Lower lobe of right lung (tissue), 2 donors: ENCODE measurements at regions not wholly inside any gene's neighbourhood (a gene's known extent, or its start where the extent isn't known, plus 50 kb on each side); places are given as distances from the start of the nearest gene placed in this dataset.
"Not testable (repeated sequence)": the region's sequence is repeated elsewhere in the genome, so short reads cannot be mapped to it uniquely, and the experiment has no call there.

Experiments
- ATAC-seq, 2 donors: fragments of 200-7000 bp; cut with Tn5 transposase; one replicate each; pipeline ENCODE4 v1.9.1; 2020 to 2022; ENCODE audit warnings: mild to moderate bottlenecking in 2 of 2, moderate library complexity in 2 of 2
- DNase-seq: peaks from one replicate; pipeline ENCODE4 v3.0.0-alpha.2; 2020
- H3K27ac ChIP-seq: fragments of 200-600 bp; one replicate; pipeline ENCODE4 v1.8.0; 2022
- H3K27me3 ChIP-seq: fragments of 200-600 bp; one replicate; pipeline ENCODE4 v1.8.0; 2022; ENCODE audit warnings: low read depth
- H3K36me3 ChIP-seq: fragments of 200-600 bp; one replicate; pipeline ENCODE4 v1.8.0; 2022; ENCODE audit warnings: mild to moderate bottlenecking
- H3K4me1 ChIP-seq: fragments of 200-600 bp; one replicate; pipeline ENCODE4 v1.8.0; 2022
- H3K4me3 ChIP-seq: fragments of 200-600 bp; one replicate; pipeline ENCODE4 v1.8.0; 2022; ENCODE audit warnings: mild to moderate bottlenecking
- H3K9me3 ChIP-seq: fragments of 200-600 bp; one replicate; pipeline ENCODE4 v1.8.0; 2022
- intact Hi-C: fragments of 100-400 bp; cut with DNase I; formaldehyde crosslinking; loops from one replicate; pipeline ENCODE4 v1.11.0; 2022
- TF ChIP-seq, protein P1 (sequence below): fragments of 200-600 bp; IDR thresholded peaks from one replicate; pipeline ENCODE4 v1.8.0; 2022; ENCODE audit warnings: antibody characterized with exemption, mild to moderate bottlenecking
- donor health status: DM: no; HTN: yes; CAD: no; lungs with severe emphysema.

DNA sequence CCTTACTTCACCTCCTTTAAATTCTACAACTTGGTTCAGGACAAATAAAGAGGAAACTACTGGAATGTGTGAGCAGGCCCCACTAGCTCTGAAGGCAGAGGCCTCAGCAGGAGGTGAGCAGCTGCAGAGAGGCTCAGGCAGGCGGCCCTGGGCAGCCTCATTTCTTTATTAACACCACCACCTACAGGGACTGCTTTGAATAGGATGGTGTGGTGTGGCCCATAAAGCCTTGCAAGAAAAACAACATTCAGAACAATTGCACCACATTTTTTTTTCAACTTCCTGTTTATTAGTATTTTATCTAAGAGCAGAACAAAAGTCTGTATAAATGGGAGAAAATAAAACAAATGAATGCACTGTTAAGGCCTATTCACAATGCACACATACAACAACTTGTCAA is 333.7 kb downstream of the BCL2L11 start:
- intact Hi-C loops, H3K4me1 ChIP-seq, DNase-seq, H3K4me3 ChIP-seq, H3K9me3 ChIP-seq, H3K27ac ChIP-seq, H3K36me3 ChIP-seq, H3K27me3 ChIP-seq: not testable (repeated sequence)
- TF ChIP-seq, protein P1, sequence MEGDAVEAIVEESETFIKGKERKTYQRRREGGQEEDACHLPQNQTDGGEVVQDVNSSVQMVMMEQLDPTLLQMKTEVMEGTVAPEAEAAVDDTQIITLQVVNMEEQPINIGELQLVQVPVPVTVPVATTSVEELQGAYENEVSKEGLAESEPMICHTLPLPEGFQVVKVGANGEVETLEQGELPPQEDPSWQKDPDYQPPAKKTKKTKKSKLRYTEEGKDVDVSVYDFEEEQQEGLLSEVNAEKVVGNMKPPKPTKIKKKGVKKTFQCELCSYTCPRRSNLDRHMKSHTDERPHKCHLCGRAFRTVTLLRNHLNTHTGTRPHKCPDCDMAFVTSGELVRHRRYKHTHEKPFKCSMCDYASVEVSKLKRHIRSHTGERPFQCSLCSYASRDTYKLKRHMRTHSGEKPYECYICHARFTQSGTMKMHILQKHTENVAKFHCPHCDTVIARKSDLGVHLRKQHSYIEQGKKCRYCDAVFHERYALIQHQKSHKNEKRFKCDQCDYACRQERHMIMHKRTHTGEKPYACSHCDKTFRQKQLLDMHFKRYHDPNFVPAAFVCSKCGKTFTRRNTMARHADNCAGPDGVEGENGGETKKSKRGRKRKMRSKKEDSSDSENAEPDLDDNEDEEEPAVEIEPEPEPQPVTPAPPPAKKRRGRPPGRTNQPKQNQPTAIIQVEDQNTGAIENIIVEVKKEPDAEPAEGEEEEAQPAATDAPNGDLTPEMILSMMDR: peak; percentile 16
- ATAC-seq: peak; percentile 96 to 97

DNA sequence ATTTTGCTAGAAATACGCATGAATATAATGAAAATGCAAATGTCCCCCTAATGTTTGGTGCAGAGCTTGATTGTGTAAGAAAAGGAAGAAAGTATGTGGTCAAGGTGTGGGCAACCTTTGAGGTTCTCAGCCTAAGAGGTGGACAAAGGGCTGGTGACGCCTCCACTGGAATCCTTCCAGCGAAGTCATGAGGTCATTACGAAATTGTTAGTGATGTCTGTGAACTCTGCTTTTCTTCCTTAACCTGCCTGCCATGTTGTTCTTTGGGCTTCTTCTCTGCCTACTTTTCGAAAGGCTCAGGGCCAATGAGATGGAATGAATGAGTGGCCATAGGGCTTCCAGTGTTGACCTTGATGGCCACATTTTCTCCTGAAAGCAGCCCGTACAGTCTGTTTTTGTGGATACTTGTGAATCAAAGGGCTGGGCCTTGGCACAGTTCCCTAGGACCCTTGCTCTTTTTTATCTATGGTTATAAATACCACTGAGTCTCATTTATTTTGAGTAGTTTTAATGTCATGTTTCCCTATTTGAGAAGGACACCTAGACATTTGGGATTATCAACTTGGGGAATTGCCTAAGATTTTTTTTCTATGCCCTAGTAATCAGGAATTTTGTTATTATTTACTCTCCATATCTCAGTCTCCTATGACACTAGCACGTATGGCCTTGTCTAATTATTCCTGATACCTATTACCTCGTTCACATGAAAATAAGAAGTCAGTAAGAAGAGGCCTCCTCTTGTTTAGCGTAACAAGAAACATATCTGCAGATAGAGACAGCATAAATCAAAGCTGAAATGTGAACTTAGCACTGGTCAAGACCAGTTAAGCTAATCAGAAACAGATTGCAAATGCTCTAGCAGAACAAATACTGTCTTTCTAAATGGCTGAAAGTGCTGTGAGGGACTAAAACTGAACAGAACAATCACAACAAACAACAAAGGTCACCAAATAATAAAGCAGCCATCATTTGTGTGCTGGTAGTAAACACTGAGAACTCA is 334.6 kb downstream of the BCL2L11 start:
- ATAC-seq, intact Hi-C loops, H3K36me3 ChIP-seq, H3K9me3 ChIP-seq, H3K4me3 ChIP-seq, DNase-seq, H3K27me3 ChIP-seq, H3K27ac ChIP-seq, H3K4me1 ChIP-seq: not testable (repeated sequence)

DNA sequence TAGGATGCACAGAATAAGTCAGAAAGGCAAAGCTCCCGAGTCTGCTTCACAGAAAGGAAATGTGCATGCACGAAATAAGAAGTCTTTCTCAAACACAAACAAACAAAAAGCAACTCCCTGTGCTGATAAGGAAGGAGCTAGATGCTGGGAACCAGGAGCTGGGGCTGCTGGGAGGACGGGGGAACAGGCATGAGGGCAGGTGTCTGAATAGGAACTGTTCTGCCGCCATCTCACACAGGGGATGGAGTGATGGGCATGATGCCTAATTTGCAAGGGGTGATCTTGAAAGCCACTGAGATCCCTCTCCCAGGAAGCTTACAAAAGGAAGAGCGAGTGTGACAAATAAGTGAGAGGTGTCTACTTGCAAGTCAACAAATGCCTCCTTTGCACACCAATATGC is 336.5 kb downstream of the BCL2L11 start:
- H3K36me3 ChIP-seq, H3K27me3 ChIP-seq, DNase-seq, H3K9me3 ChIP-seq, intact Hi-C loops, H3K27ac ChIP-seq, H3K4me3 ChIP-seq, H3K4me1 ChIP-seq, ATAC-seq: not testable (repeated sequence)

DNA sequence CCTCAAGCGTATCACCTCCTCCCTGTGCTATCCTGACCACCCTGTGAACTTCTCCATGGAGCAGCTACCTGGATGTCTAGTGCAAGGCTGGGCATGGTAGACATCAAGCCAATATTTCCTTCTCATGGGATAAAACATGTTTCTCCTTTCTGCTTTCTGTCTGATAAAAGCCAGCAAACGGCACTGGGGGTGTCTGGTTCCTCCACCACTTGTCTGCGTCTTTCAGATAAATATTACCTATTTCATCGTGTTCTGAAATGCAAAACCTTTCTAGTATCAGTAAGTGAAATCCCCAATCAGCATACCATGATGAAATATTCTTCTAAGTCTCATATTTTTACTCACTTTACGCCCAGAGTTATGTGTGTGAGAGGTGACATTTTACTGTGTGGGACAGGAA is 340.2 kb downstream of the BCL2L11 start:
- H3K27ac ChIP-seq, H3K36me3 ChIP-seq, H3K4me3 ChIP-seq, DNase-seq, ATAC-seq, intact Hi-C loops, H3K9me3 ChIP-seq, H3K4me1 ChIP-seq, H3K27me3 ChIP-seq: not testable (repeated sequence)

DNA sequence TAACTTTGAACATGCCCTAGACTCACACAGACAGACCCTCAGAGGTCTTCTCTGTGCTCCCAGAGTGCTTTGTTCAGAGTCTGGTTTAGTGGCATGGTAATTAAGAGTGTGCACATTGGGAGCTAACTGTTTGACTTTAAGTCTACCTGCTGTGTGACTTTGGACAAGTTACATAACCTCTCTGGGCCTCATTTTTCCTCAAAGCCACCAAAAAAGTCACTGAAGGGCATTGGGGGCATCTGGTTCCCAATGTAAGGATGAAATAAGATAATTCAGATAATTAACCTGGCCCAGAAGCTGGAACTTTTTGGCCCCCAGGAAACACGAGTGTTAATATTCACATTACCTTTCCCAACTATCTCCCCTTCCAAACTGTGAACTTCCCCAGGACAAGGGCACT is 341.1 kb downstream of the BCL2L11 start:
- H3K4me1 ChIP-seq, ATAC-seq, H3K36me3 ChIP-seq, H3K27ac ChIP-seq, intact Hi-C loops, H3K9me3 ChIP-seq, H3K4me3 ChIP-seq, DNase-seq, H3K27me3 ChIP-seq: not testable (repeated sequence)

DNA sequence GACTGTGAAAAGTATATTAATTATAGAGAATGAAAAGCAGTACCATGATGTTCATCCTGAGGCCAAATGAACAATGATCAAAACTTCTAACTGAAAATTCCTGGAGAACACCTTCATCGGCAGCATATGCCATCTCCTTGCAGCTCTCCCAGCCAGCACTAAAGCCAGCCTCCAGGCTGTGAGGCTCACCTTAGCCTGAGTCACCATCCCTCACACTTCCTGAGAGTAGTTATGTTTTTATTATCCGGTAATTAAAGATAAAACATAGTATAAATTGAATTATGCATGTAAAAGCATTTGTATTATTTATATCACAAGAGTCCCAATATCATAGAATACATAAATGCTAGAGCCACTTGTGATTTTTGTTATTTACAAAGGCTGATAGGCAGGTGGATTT is 341.9 kb downstream of the BCL2L11 start:
- ATAC-seq, H3K4me1 ChIP-seq, H3K27ac ChIP-seq, H3K27me3 ChIP-seq, H3K36me3 ChIP-seq, DNase-seq, H3K4me3 ChIP-seq, intact Hi-C loops, H3K9me3 ChIP-seq: not testable (repeated sequence)

DNA sequence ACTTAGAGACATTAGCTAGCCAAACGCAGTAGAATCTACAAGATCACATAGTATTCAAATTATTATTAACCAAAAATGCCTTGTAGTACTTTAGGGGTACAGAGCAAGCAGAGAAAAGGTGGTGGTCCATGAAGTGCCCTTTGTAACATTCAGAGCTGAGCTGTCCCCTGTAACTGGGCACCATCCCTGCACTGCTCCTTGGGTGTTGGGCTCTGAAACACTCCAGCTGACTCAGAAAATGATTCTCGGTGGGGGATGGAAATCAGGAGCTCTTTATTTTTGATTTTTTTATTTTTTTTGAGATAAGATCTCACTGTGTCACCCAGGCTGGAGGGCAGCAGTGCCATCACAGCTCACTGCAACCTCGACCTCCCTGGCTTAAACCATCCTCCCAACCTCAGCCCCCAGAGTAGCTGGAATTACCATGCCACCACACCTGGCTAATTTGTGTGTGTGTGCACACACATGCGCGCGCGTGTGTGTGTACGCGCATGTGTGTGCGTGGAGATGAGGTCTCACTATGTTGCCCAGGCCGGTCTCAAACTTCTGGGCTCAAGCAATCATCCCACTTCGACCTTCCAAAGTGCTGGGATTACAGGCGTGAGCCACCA is 342.6 kb downstream of the BCL2L11 start:
- H3K9me3 ChIP-seq, intact Hi-C loops, H3K27me3 ChIP-seq, H3K4me3 ChIP-seq, H3K36me3 ChIP-seq, H3K27ac ChIP-seq, H3K4me1 ChIP-seq, DNase-seq: not testable (repeated sequence)
- peak in 1 of 2 donors; percentile 3 for ATAC-seq

DNA sequence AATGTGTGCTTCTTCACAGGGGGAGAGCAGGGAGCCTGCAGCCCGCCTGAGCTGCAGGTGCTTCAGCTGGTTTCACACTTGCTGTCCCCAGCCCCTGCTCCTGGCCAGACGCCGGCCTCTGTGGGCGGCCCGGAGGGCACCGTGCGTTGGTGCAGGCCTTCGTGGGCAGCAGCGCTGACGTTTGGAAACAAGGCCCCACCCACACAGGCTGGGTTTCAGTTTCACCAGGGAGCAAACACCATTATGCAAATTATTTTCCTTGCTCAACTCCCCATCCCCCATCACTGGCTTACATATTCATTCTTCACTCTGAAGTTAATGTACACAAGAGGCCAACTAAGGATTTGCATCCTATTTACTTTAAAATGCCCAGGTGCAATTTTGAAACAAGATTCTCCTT is 343.2 kb downstream of the BCL2L11 start:
- peak; percentile 92 for ATAC-seq
- H3K4me3 ChIP-seq, intact Hi-C loops, H3K27ac ChIP-seq, H3K4me1 ChIP-seq, H3K9me3 ChIP-seq, H3K27me3 ChIP-seq, DNase-seq, H3K36me3 ChIP-seq: not testable (repeated sequence)

DNA sequence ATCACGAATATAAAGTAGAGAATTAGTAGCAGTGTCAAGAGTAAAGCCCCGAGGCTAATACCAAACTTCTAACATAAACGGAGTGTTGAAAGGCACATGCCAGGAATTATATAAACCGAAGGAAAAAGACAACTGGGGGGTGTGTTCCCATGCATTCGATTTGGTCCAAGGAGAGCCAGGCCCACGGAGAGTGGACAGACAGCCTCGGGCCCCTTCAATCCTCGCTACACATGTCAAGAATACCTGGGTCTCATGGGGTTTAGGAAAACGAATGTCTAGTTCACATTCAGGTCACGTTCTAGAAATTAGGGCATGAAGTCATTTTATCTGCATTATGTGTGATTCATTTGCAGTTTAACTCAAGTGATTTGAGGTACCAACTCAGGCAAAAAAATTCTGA is 343.7 kb downstream of the BCL2L11 start:
- H3K27ac ChIP-seq, intact Hi-C loops, H3K4me3 ChIP-seq: not testable (repeated sequence)

DNA sequence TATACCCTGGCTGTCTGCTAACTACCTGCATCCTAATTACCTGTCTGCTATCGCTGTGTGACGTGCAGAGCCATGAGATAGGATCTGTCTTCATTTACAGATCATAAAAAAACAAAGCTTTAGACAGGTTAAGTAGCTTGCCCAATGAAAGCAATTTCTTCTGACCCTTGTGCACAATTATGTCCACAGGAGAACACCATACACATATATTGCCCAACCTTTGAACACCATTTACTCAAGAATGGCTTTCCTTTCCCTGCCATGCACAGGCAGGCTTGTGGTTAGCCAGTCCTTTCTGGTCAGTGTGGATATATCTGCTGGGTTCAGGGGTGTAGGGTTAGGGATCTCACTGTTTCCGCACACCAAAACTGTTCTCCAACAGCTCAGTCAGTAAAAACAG is 344.8 kb downstream of the BCL2L11 start:
- intact Hi-C loops, H3K9me3 ChIP-seq, ATAC-seq: not testable (repeated sequence)

More for the DNA sequence above, 343.7 kb downstream of the BCL2L11 start:
- ATAC-seq, H3K9me3 ChIP-seq, H3K36me3 ChIP-seq, DNase-seq, H3K27me3 ChIP-seq, H3K4me1 ChIP-seq: not testable (repeated sequence)

DNA sequence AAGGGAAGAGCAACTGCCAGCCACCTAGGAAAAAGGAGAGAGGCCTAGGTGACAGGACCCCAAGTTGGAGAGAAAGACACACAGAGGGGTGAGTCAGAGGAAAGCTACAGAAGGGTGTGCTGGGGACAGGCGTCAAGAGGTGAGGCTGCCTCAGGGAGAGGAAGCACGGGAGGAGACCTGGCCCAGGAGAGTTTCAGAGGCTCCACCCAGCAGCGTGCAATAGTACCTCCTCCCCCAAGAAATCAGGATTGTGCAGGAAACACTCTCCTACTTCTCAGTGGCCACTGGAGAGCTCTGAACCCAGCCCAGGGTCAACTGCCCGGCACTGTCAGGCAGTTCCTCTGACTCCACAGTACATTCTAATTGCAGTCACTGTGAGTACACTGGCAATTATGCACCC is 346.0 kb downstream of the BCL2L11 start:
- peak; percentile 83 to 87 for ATAC-seq
- H3K4me1 ChIP-seq, H3K36me3 ChIP-seq, H3K27ac ChIP-seq, H3K9me3 ChIP-seq, intact Hi-C loops, H3K27me3 ChIP-seq, H3K4me3 ChIP-seq: not testable (repeated sequence)
- DNase-seq: peak; percentile 53

More for the DNA sequence above, 344.8 kb downstream of the BCL2L11 start:
- not testable (repeated sequence) for H3K27ac ChIP-seq, H3K36me3 ChIP-seq, H3K4me1 ChIP-seq, H3K27me3 ChIP-seq, DNase-seq, H3K4me3 ChIP-seq

DNA sequence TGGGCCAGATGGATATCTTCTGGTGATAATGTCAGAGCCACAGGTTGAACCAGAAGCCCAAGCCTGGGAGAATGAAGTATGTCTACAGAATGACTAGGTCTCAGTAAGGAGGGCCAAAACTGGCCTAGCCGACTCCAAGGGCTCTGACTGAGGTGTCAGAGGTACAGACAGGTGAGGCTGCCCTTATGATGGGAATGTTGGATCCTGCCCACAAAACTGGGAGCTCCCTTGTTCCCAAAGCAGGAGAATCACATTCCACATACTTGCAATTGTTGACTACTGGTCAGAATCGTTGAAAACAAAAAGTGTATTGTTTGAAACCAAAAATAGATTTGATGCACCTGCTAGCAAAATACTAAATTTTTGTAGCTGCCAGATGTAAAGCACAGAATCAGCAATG is 350.2 kb downstream of the BCL2L11 start:
- H3K27ac ChIP-seq, H3K27me3 ChIP-seq, ATAC-seq, DNase-seq, H3K9me3 ChIP-seq, H3K36me3 ChIP-seq, H3K4me1 ChIP-seq, H3K4me3 ChIP-seq, intact Hi-C loops: not testable (repeated sequence)
